ENCODE measurements at regions not wholly inside any gene's neighbourhood (a gene's known extent, or its start where the extent isn't known, plus 50 kb on each side); places are given as distances from the start of the nearest gene placed in this dataset.
"Not testable (repeated sequence)": the region's sequence is repeated elsewhere in the genome, so short reads cannot be mapped to it uniquely, and the experiment has no call there.

- ATAC-seq, result no peak
Observed at GRCh38 chrX:20711366-20711765, 444.7 kb upstream of the RPS6KA3 start.

GRCh38 chrX:20693078-20693477 is 426.4 kb upstream of the RPS6KA3 start:
- no peak for ATAC-seq

- no peak for ATAC-seq
Observed at GRCh38 chrX:20686256-20686655, 419.5 kb upstream of the RPS6KA3 start.

- no peak for ATAC-seq
Observed at GRCh38 chrX:20685652-20686051, 418.9 kb upstream of the RPS6KA3 start.

- ATAC-seq, result no peak
Observed at GRCh38 chrX:20681683-20682082, 415.0 kb upstream of the RPS6KA3 start.

GRCh38 chrX:20680998-20681397 is 414.3 kb upstream of the RPS6KA3 start:
- ATAC-seq, result no peak

GRCh38 chrX:20672476-20672875 is 405.8 kb upstream of the RPS6KA3 start:
- ATAC-seq, result no peak

GRCh38 chrX:20671746-20672145 is 405.0 kb upstream of the RPS6KA3 start:
- ATAC-seq, result not testable (repeated sequence)

- no peak for ATAC-seq
Observed at GRCh38 chrX:20670611-20671010, 403.9 kb upstream of the RPS6KA3 start.

GRCh38 chrX:20668550-20668949 is 401.8 kb upstream of the RPS6KA3 start:
- no peak for ATAC-seq

GRCh38 chrX:20666331-20666730 is 399.6 kb upstream of the RPS6KA3 start:
- ATAC-seq, result no peak

GRCh38 chrX:20665481-20665880 is 398.8 kb upstream of the RPS6KA3 start:
- no peak for ATAC-seq

- ATAC-seq, result no peak
Observed at GRCh38 chrX:20664774-20665173, 398.1 kb upstream of the RPS6KA3 start.

GRCh38 chrX:20664131-20664530 is 397.4 kb upstream of the RPS6KA3 start:
- ATAC-seq, result no peak

GRCh38 chrX:20663336-20663735 is 396.6 kb upstream of the RPS6KA3 start:
- no peak for ATAC-seq

- no peak for ATAC-seq
Observed at GRCh38 chrX:20656721-20657120, 390.0 kb upstream of the RPS6KA3 start.

- peak; percentile 38 for ATAC-seq
Observed at GRCh38 chrX:20654596-20655106, 387.9 kb upstream of the RPS6KA3 start.

- ATAC-seq, result no peak
Observed at GRCh38 chrX:20653070-20653469, 386.4 kb upstream of the RPS6KA3 start.

GRCh38 chrX:20641954-20642353 is 375.2 kb upstream of the RPS6KA3 start:
- ATAC-seq, result no peak

- no peak for ATAC-seq
Observed at GRCh38 chrX:20639115-20639514, 372.4 kb upstream of the RPS6KA3 start.

- no peak for ATAC-seq
Observed at GRCh38 chrX:20637351-20637750, 370.6 kb upstream of the RPS6KA3 start.

GRCh38 chrX:20633451-20633850 is 366.7 kb upstream of the RPS6KA3 start:
- ATAC-seq, result no peak

GRCh38 chrX:20623448-20623847 is 356.7 kb upstream of the RPS6KA3 start:
- no peak for ATAC-seq

- ATAC-seq, result peak; percentile 59
Observed at GRCh38 chrX:20620306-20620705, 353.6 kb upstream of the RPS6KA3 start.

- no peak for ATAC-seq
Observed at GRCh38 chrX:20609916-20610415, 343.3 kb upstream of the RPS6KA3 start.
